SK-N-SH (cell line): ENCODE measurements at regions not wholly inside any gene's neighbourhood (a gene's known extent, or its start where the extent isn't known, plus 50 kb on each side); places are given as distances from the start of the nearest gene placed in this dataset.

ENCODE experiments used
- CTCF ChIA-PET: fragments of 300-600, 350-600 bp; formaldehyde crosslinking; extraction: SDS; loops from one replicate; lab custom pipeline; 2021; lab: Yijun Ruan, JAX
- POLR2A ChIA-PET: fragments of 350-600 bp; sonication (Branson Sonifier 250); formaldehyde crosslinking; extraction: SDS; loops from one replicate; lab custom pipeline; 2020; ENCODE audit warnings: antibody characterized with exemption, inconsistent platforms; lab: Yijun Ruan, JAX
- DNase-seq: peaks from one replicate; pipeline ENCODE4 v3.0.0; 2012
- H2AFZ ChIP-seq: fragments of 200-600 bp; sonication (generic); 2 replicates; pipeline ENCODE4 v1.8.1; 2016; ENCODE audit warnings: antibody characterized with exemption, mild to moderate bottlenecking, low read depth
- H3F3A ChIP-seq: fragments of 200-600 bp; sonication (generic); replicated peaks from 2 replicates; pipeline ENCODE3; 2016; ENCODE audit warnings: antibody characterized with exemption, mild to moderate bottlenecking; ENCODE audit not compliant: insufficient read depth
- H3K27ac ChIP-seq, 2 experiments: fragments of 200-500 bp in 1 of 2; fragments of 200-600 bp in 1 of 2; sonication (Bioruptor generic) in 1 of 2; sonication (generic), shearing (Covaris generic) in 1 of 2; 2 replicates each; pipeline versions ENCODE4 v1.5.1 to v1.6.1; 2014 to 2016; ENCODE audit warnings: low read depth in 2 of 2, inconsistent platforms in 1 of 2, low read length in 1 of 2, mild to moderate bottlenecking in 1 of 2, mixed read lengths in 1 of 2
- H3K27me3 ChIP-seq: fragments of 200-600 bp; sonication (generic), shearing (Covaris generic); 2 replicates; pipeline ENCODE4 v1.6.1; 2016; ENCODE audit warnings: mixed run types; ENCODE audit not compliant: insufficient read depth
- H3K36me3 ChIP-seq, 2 experiments: fragments of 200-500 bp in 1 of 2; fragments of 200-600 bp in 1 of 2; sonication (Bioruptor generic) in 1 of 2; sonication (generic) in 1 of 2; replicated peaks in 1 of 2; 2 replicates each; pipeline versions ENCODE3 to v1.5.1; 2014 to 2016; ENCODE audit warnings: low read length in 1 of 2, mild to moderate bottlenecking in 1 of 2; ENCODE audit not compliant: insufficient read depth in 2 of 2, control insufficient read depth in 1 of 2
- H3K4me1 ChIP-seq, 2 experiments: fragments of 200-500 bp in 1 of 2; fragments of 200-600 bp in 1 of 2; sonication (Bioruptor generic) in 1 of 2; sonication (generic), shearing (Covaris generic) in 1 of 2; 2 replicates each; pipeline versions ENCODE4 v1.5.1 to v1.6.1; 2014 to 2016; ENCODE audit warnings: low read depth in 1 of 2, low read length in 1 of 2, mixed run types in 1 of 2; ENCODE audit not compliant: insufficient read depth in 2 of 2, control insufficient read depth in 1 of 2
- H3K4me2 ChIP-seq: fragments of 200-600 bp; sonication (generic), shearing (Covaris generic); 2 replicates; pipeline ENCODE4 v1.6.1; 2017; ENCODE audit warnings: mixed run types
- H3K4me3 ChIP-seq, 2 experiments: fragments of 200-500 bp in 1 of 2; fragments of 200-600 bp in 1 of 2; sonication (Bioruptor generic) in 1 of 2; sonication (generic), shearing (Covaris generic) in 1 of 2; 2 replicates each; pipeline versions ENCODE4 v1.5.1 to v1.8.1; 2014 to 2016; ENCODE audit warnings: low read depth in 2 of 2, inconsistent platforms in 1 of 2, low read length in 1 of 2, mild to moderate bottlenecking in 1 of 2, mixed read lengths in 1 of 2, moderate library complexity in 1 of 2
- H3K79me2 ChIP-seq: fragments of 200-600 bp; sonication (generic); 2 replicates; pipeline ENCODE4 v1.8.1; 2017; ENCODE audit warnings: mild to moderate bottlenecking; ENCODE audit not compliant: insufficient read depth
- H3K9ac ChIP-seq: fragments of 200-600 bp; sonication (generic); 2 replicates; pipeline ENCODE4 v1.6.1; 2017; ENCODE audit warnings: mixed run types
- H3K9me2 ChIP-seq: fragments of 200-600 bp; sonication (generic); 2 replicates; pipeline ENCODE4 v1.6.1; 2017; ENCODE audit warnings: mixed run types
- H3K9me3 ChIP-seq: fragments of 200-600 bp; sonication (generic); 2 replicates; pipeline ENCODE4 v1.6.1; 2017; ENCODE audit warnings: mixed run types, mild to moderate bottlenecking, moderate library complexity
- H4K20me1 ChIP-seq: fragments of 200-600 bp; sonication (generic); 2 replicates; pipeline ENCODE4 v1.6.1; 2017; ENCODE audit warnings: mild to moderate bottlenecking, mixed run types; ENCODE audit not compliant: insufficient read depth
- ELF1 ChIP-seq: IDR thresholded peaks from 2 replicates; pipeline ENCODE4 v1.4.0; 2012
- EZH2phosphoT487 ChIP-seq: fragments of 200-600 bp; sonication (generic); IDR thresholded peaks from 2 replicates; pipeline ENCODE4 v1.6.1; 2017; ENCODE audit warnings: low read depth, mixed run types, mild to moderate bottlenecking, antibody characterized with exemption, moderate library complexity, borderline replicate concordance
- FOSL2 ChIP-seq: IDR thresholded peaks from 2 replicates; pipeline ENCODE4 v1.4.0; 2012; ENCODE audit warnings: low read depth, mild to moderate bottlenecking, moderate library complexity, borderline replicate concordance
- FOXJ3 ChIP-seq: sonication (generic); formaldehyde crosslinking; IDR thresholded peaks from 2 replicates; pipeline ENCODE4 v1.5.1; 2020; ENCODE audit warnings: mild to moderate bottlenecking, missing genetic modification reagents
- JUND ChIP-seq: IDR thresholded peaks from 2 replicates; pipeline ENCODE4 v1.4.0; 2012
- MAX ChIP-seq: IDR thresholded peaks from 2 replicates; pipeline ENCODE4 v1.4.0; 2012; ENCODE audit warnings: low read depth
- MEF2A ChIP-seq: IDR thresholded peaks from 2 replicates; pipeline ENCODE4 v1.4.0; 2012; ENCODE audit warnings: low read depth, borderline replicate concordance
- MXI1 ChIP-seq: IDR thresholded peaks from 2 replicates; pipeline ENCODE4 v1.6.1; 2012; ENCODE audit warnings: mild to moderate bottlenecking, low read depth, low read length, improper control_type of control experiment
- NFIC ChIP-seq: IDR thresholded peaks from 2 replicates; pipeline ENCODE4 v1.4.0; 2012; ENCODE audit warnings: borderline replicate concordance
- POLR2AphosphoS5 ChIP-seq: IDR thresholded peaks from 2 replicates; pipeline ENCODE4 v1.6.1; 2012; ENCODE audit warnings: low read depth, low read length
- RCOR1 ChIP-seq: fragments of 150-350 bp; IDR thresholded peaks from 2 replicates; pipeline ENCODE4 v1.6.1; 2017; ENCODE audit warnings: antibody characterized with exemption, low read length
- REST ChIP-seq: IDR thresholded peaks from 2 replicates; pipeline ENCODE4 v1.6.1; 2012; ENCODE audit warnings: mild to moderate bottlenecking, low read depth, low read length, moderate library complexity
- RFX5 ChIP-seq: IDR thresholded peaks from 2 replicates; pipeline ENCODE4 v1.6.1; 2012; ENCODE audit warnings: mild to moderate bottlenecking, improper control_type of control experiment, low read length
- SIN3A ChIP-seq: IDR thresholded peaks from 2 replicates; pipeline ENCODE4 v1.6.1; 2012; ENCODE audit warnings: low read depth, mild to moderate bottlenecking, low read length, moderate library complexity, borderline replicate concordance
- TAF1 ChIP-seq: IDR thresholded peaks from 2 replicates; pipeline ENCODE4 v1.6.1; 2012; ENCODE audit warnings: low read depth, mild to moderate bottlenecking, low read length, moderate library complexity, borderline replicate concordance
- TCF12 ChIP-seq: IDR thresholded peaks from 2 replicates; pipeline ENCODE4 v1.4.0; 2012
- USF2 ChIP-seq: fragments of 150-350 bp; IDR thresholded peaks from 2 replicates; pipeline ENCODE4 v1.6.1; 2017; ENCODE audit warnings: antibody characterized with exemption, low read length, low read depth, borderline replicate concordance
- YY1 ChIP-seq: IDR thresholded peaks from 2 replicates; pipeline ENCODE4 v1.4.0; 2012; ENCODE audit warnings: low read depth, mild to moderate bottlenecking
- WGBS: methylation state at CpG from one replicate; pipeline ENCODE4 v1.1.6; 2017; ENCODE audit warnings: low lambda C conversion rate; 5-methylcytosine and 5-hydroxymethylcytosine counted together
- TF ChIP-seq, protein P1 (sequence below): fragments of 200-600 bp; sonication (generic); IDR thresholded peaks from 2 replicates; pipeline ENCODE4 v1.6.1; 2017; ENCODE audit warnings: antibody characterized with exemption, mild to moderate bottlenecking, moderate library complexity

DNA sequence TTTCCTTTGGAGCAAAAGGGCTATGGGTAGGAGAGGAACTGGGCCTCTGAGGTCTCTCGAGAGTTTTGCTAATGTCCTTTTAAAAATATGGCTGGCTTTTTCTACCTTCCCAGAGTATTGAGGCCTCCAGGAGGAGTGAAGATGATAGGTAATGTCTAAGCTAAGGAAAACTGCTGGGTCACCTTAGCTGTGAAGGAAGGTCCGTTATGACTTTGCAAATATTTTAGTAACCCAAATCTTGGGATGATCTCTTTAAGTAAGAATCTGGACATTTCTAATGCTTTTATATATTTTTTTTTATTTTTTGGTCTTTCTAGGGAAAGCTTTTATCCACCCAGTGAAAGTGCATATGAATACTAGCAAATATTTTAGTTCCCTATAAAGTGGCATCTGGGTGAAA lies 60.9 kb upstream of the SYN3 start:
- H3K4me2 ChIP-seq, result no peak overlapping the region
- H3K9ac ChIP-seq, result no peak overlapping the region
- H3K9me2 ChIP-seq, result no peaks in the 10 kb centered on the region
- ChIA-PET POLR2A (no interaction called here), CTCF (interaction anchor here (1.0 to 1.4 kb wide), 3 partner anchors 8 to 61 kb away, joined by 3 to 4 read pairs (median 3); partner anchors contain the start of gene SYN3)
- H3K4me3 ChIP-seq, result no peak overlapping the region
- H3K27me3 ChIP-seq, result no peaks in the 10 kb centered on the region
- no peaks in the 10 kb centered on the region for H3K36me3 ChIP-seq
- no peaks in the 10 kb centered on the region for H3K9me3 ChIP-seq
- H4K20me1 ChIP-seq, result no peaks in the 10 kb centered on the region
- no peak for DNase-seq
- H3K27ac ChIP-seq, result no peak overlapping the region
- peaks cover 0 to 3% of the 10 kb centered on the region in 2 experiments; a peak in 2 of 4 replicates for H3K4me1 ChIP-seq
- no peak overlapping the region for H2AFZ ChIP-seq
- 15% methylated on average over 2 of the region's 2 CpGs for WGBS
- H3F3A ChIP-seq, result no peaks in the 10 kb centered on the region
- no peaks in the 10 kb centered on the region for H3K79me2 ChIP-seq
- no peak for TF ChIP-seq MXI1
- TF ChIP-seq, protein P1, sequence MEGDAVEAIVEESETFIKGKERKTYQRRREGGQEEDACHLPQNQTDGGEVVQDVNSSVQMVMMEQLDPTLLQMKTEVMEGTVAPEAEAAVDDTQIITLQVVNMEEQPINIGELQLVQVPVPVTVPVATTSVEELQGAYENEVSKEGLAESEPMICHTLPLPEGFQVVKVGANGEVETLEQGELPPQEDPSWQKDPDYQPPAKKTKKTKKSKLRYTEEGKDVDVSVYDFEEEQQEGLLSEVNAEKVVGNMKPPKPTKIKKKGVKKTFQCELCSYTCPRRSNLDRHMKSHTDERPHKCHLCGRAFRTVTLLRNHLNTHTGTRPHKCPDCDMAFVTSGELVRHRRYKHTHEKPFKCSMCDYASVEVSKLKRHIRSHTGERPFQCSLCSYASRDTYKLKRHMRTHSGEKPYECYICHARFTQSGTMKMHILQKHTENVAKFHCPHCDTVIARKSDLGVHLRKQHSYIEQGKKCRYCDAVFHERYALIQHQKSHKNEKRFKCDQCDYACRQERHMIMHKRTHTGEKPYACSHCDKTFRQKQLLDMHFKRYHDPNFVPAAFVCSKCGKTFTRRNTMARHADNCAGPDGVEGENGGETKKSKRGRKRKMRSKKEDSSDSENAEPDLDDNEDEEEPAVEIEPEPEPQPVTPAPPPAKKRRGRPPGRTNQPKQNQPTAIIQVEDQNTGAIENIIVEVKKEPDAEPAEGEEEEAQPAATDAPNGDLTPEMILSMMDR, result no peak
- TF ChIP-seq NFIC, result no peak
- TF ChIP-seq TAF1, result no peak
- TF ChIP-seq USF2, result no peak
- TF ChIP-seq RCOR1, result no peak
- TF ChIP-seq REST, result no peak
- TF ChIP-seq MEF2A, result no peak
- no peak for TF ChIP-seq SIN3A
- TF ChIP-seq FOSL2, result no peak
- no peak for TF ChIP-seq FOXJ3
- TF ChIP-seq TCF12, result no peak
- TF ChIP-seq RFX5, result no peak
- TF ChIP-seq POLR2AphosphoS5, result no peak
- TF ChIP-seq EZH2phosphoT487, result no peak
- no peak for TF ChIP-seq ELF1
- TF ChIP-seq JUND, result no peak
- no peak for TF ChIP-seq MAX
- no peak for TF ChIP-seq YY1
- TF ChIP-seq, all 33 proteins: peak for 0
